Central memory CD8-positive, alpha-beta T cell (primary cell): ENCODE measurements at regions not wholly inside any gene's neighbourhood (a gene's known extent, or its start where the extent isn't known, plus 50 kb on each side); places are given as distances from the start of the nearest gene placed in this dataset.

Experiments used
- ATAC-seq: fragments of 150-1000 bp; cut with Tn5 transposase; replicated peaks from 2 replicates; pipeline ENCODE4 v1.10.0; 2022; ENCODE audit warnings: mild to moderate bottlenecking, moderate FRiP score, moderate number of reproducible peaks; ENCODE audit not compliant: poor library complexity, severe bottlenecking; ENCODE audit errors: extremely low read depth
- DNase-seq, 2 donors: peaks; one replicate each; pipeline ENCODE4 v3.0.0; 2021; ENCODE audit warnings: low spot score in 2 of 2
- H3K27ac Mint-ChIP-seq: one replicate; pipeline ENCODE4 v1.8.0; 2022; ENCODE audit warnings: low read depth, mild to moderate bottlenecking, moderate library complexity, mixed read lengths
- H3K27me3 Mint-ChIP-seq: one replicate; pipeline ENCODE4 v1.8.0; 2022; ENCODE audit warnings: mixed read lengths
- H3K36me3 Mint-ChIP-seq: one replicate; pipeline ENCODE4 v1.8.0; 2022; ENCODE audit warnings: mild to moderate bottlenecking, moderate library complexity, mixed read lengths; ENCODE audit not compliant: insufficient read depth
- H3K4me1 Mint-ChIP-seq: one replicate; pipeline ENCODE4 v1.8.0; 2022; ENCODE audit warnings: mixed read lengths
- H3K4me3 Mint-ChIP-seq: one replicate; pipeline ENCODE4 v1.8.0; 2022; ENCODE audit warnings: mild to moderate bottlenecking, moderate library complexity, mixed read lengths
- H3K9me3 Mint-ChIP-seq: one replicate; pipeline ENCODE4 v1.8.0; 2022; ENCODE audit warnings: mixed read lengths

- no peaks in the 10 kb centered on the region for H3K4me1 Mint-ChIP-seq
- H3K27me3 Mint-ChIP-seq, result peaks cover 27% of the 10 kb centered on the region
- no peak for ATAC-seq
- no peaks in the 10 kb centered on the region for H3K36me3 Mint-ChIP-seq
- H3K4me3 Mint-ChIP-seq, result no peak overlapping the region
- H3K9me3 Mint-ChIP-seq, result no peaks in the 10 kb centered on the region
- DNase-seq, result no peak
- no peak overlapping the region for H3K27ac Mint-ChIP-seq
Observed at GRCh38 chr3:176904506-176904905, 292.8 kb downstream of the TBL1XR1 start.

- Mint-ChIP-seq H3K4me3 (no peak overlapping the region), H3K27ac (no peak overlapping the region), H3K4me1 (no peaks in the 10 kb centered on the region), H3K36me3 (no peaks in the 10 kb centered on the region), H3K9me3 (no peaks in the 10 kb centered on the region), H3K27me3 (peaks cover 75% of the 10 kb centered on the region)
- ATAC-seq (no peak), DNase-seq (no peak)
Observed at GRCh38 chr3:176896640-176897039, 300.6 kb downstream of the TBL1XR1 start.

GRCh38 chr3:176896165-176896564, 301.1 kb downstream of the TBL1XR1 start:
- Mint-ChIP-seq H3K4me1 (no peaks in the 10 kb centered on the region), H3K9me3 (no peaks in the 10 kb centered on the region), H3K4me3 (no peak overlapping the region)

GRCh38 chr3:176879710-176880109, 317.6 kb downstream of the TBL1XR1 start:
- ATAC-seq, result no peak
- peaks cover 61% of the 10 kb centered on the region for H3K27me3 Mint-ChIP-seq
- H3K4me3 Mint-ChIP-seq, result no peak overlapping the region
- no peaks in the 10 kb centered on the region for H3K4me1 Mint-ChIP-seq
- H3K9me3 Mint-ChIP-seq, result peaks cover 5% of the 10 kb centered on the region
- H3K27ac Mint-ChIP-seq, result no peak overlapping the region
- peaks cover 2% of the 10 kb centered on the region for H3K36me3 Mint-ChIP-seq
- DNase-seq, result no peak

More at GRCh38 chr3:176896165-176896564, 301.1 kb downstream of the TBL1XR1 start:
- Mint-ChIP-seq H3K27ac (no peak overlapping the region), H3K36me3 (no peaks in the 10 kb centered on the region), H3K27me3 (peaks cover 70% of the 10 kb centered on the region)
- DNase-seq (no peak), ATAC-seq (no peak)

GRCh38 chr3:176873261-176873660, 324.0 kb downstream of the TBL1XR1 start:
- no peak overlapping the region for H3K4me3 Mint-ChIP-seq
- peaks cover 6% of the 10 kb centered on the region for H3K4me1 Mint-ChIP-seq
- H3K27ac Mint-ChIP-seq, result no peak overlapping the region
- H3K9me3 Mint-ChIP-seq, result no peaks in the 10 kb centered on the region
- no peak for DNase-seq
- no peaks in the 10 kb centered on the region for H3K36me3 Mint-ChIP-seq
- H3K27me3 Mint-ChIP-seq, result peaks cover 22% of the 10 kb centered on the region
- ATAC-seq, result no peak

- Mint-ChIP-seq H3K36me3 (no peaks in the 10 kb centered on the region), H3K4me3 (no peak overlapping the region), H3K4me1 (peaks cover 6% of the 10 kb centered on the region), H3K27ac (no peak overlapping the region), H3K27me3 (peaks cover 17% of the 10 kb centered on the region), H3K9me3 (no peaks in the 10 kb centered on the region)
- ATAC-seq, result peak; percentile 57
- peak; percentile 21 to 29 for DNase-seq
Observed at GRCh38 chr3:176872771-176873209, 324.5 kb downstream of the TBL1XR1 start.

- Mint-ChIP-seq H3K36me3 (no peaks in the 10 kb centered on the region), H3K4me1 (peaks cover 6% of the 10 kb centered on the region), H3K4me3 (no peak overlapping the region), H3K9me3 (no peaks in the 10 kb centered on the region), H3K27ac (no peak overlapping the region), H3K27me3 (peaks cover 11% of the 10 kb centered on the region)
- DNase-seq (no peak), ATAC-seq (no peak)
Observed at GRCh38 chr3:176870451-176870850, 326.8 kb downstream of the TBL1XR1 start.

GRCh38 chr3:176867681-176868663, 329.3 kb downstream of the TBL1XR1 start:
- H3K9me3 Mint-ChIP-seq, result no peaks in the 10 kb centered on the region
- H3K27ac Mint-ChIP-seq, result no peak overlapping the region
- H3K4me1 Mint-ChIP-seq, result peaks cover 5% of the 10 kb centered on the region
- no peak for ATAC-seq
- no peaks in the 10 kb centered on the region for H3K36me3 Mint-ChIP-seq
- H3K27me3 Mint-ChIP-seq, result peaks cover 31% of the 10 kb centered on the region
- no peak for DNase-seq
- no peak overlapping the region for H3K4me3 Mint-ChIP-seq

GRCh38 chr3:176861137-176861536, 336.1 kb downstream of the TBL1XR1 start:
- Mint-ChIP-seq H3K36me3 (no peaks in the 10 kb centered on the region), H3K27me3 (peaks cover 58% of the 10 kb centered on the region), H3K4me1 (no peaks in the 10 kb centered on the region), H3K27ac (no peak overlapping the region), H3K4me3 (no peak overlapping the region), H3K9me3 (no peaks in the 10 kb centered on the region)
- no peak for ATAC-seq
- no peak for DNase-seq

GRCh38 chr3:176856721-176857120, 340.6 kb downstream of the TBL1XR1 start:
- Mint-ChIP-seq H3K36me3 (no peaks in the 10 kb centered on the region), H3K27me3 (peaks cover 47% of the 10 kb centered on the region), H3K4me1 (no peaks in the 10 kb centered on the region), H3K27ac (no peak overlapping the region), H3K4me3 (no peak overlapping the region), H3K9me3 (no peaks in the 10 kb centered on the region)
- DNase-seq (no peak), ATAC-seq (no peak)

GRCh38 chr3:176855901-176856486, 341.3 kb downstream of the TBL1XR1 start:
- H3K27me3 Mint-ChIP-seq, result peaks cover 45% of the 10 kb centered on the region
- H3K36me3 Mint-ChIP-seq, result no peaks in the 10 kb centered on the region
- no peak overlapping the region for H3K4me3 Mint-ChIP-seq
- no peak overlapping the region for H3K27ac Mint-ChIP-seq
- DNase-seq, result no peak
- H3K9me3 Mint-ChIP-seq, result no peaks in the 10 kb centered on the region
- H3K4me1 Mint-ChIP-seq, result no peaks in the 10 kb centered on the region
- no peak for ATAC-seq

- Mint-ChIP-seq H3K27ac (no peak overlapping the region), H3K4me1 (no peaks in the 10 kb centered on the region)
Observed at GRCh38 chr3:176855213-176855612, 342.1 kb downstream of the TBL1XR1 start.

GRCh38 chr3:176850498-176850897, 346.8 kb downstream of the TBL1XR1 start:
- no peaks in the 10 kb centered on the region for H3K36me3 Mint-ChIP-seq
- no peak overlapping the region for H3K4me3 Mint-ChIP-seq
- no peaks in the 10 kb centered on the region for H3K4me1 Mint-ChIP-seq
- peaks cover 20% of the 10 kb centered on the region for H3K27me3 Mint-ChIP-seq
- no peak overlapping the region for H3K27ac Mint-ChIP-seq
- ATAC-seq (no peak), DNase-seq (no peak)
- H3K9me3 Mint-ChIP-seq, result no peaks in the 10 kb centered on the region

More at GRCh38 chr3:176855213-176855612, 342.1 kb downstream of the TBL1XR1 start:
- peaks cover 37% of the 10 kb centered on the region for H3K27me3 Mint-ChIP-seq
- DNase-seq (no peak), ATAC-seq (no peak)
- H3K36me3 Mint-ChIP-seq, result no peaks in the 10 kb centered on the region
- H3K9me3 Mint-ChIP-seq, result no peaks in the 10 kb centered on the region
- no peak overlapping the region for H3K4me3 Mint-ChIP-seq
